ENCODE measurements at regions not wholly inside any gene's neighbourhood (a gene's known extent, or its start where the extent isn't known, plus 50 kb on each side); places are given as distances from the start of the nearest gene placed in this dataset.

DNA sequence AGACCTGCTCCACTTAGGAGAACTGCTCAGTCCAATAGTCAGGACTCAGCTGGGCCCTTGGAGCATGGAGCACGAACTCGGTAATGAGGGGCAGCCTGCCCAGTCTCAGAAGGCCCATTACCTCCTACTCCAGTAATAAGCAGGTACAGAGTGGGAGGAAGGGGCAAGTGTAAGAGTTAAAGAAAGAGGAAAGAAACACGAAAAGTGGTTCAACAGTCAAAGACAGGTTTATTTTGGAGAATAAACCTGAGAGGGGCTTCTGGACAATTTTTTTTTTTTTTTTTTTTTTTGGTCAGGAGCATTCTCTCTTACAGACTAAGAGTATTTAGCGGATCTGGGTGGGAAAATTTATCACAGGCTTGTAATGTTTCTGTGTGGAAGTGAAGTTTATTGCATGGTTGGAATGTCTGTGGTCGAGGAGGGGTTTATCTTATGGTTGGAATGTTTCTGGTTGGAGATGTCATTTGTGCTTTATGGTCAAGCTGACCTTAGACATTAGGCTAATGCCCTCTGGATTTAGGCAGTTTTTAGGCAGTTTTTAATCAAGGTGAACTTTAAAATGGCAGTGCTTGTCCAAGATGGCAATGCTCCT, 340.1 kb downstream of the BCKDHB start:
- Histone ChIP-seq H3K27ac (no peak overlapping the region), H3K36me3 (no peaks in the 10 kb centered on the region), H3K27me3 (no peaks in the 10 kb centered on the region), H3K4me1 (no peaks in the 10 kb centered on the region), H3K9me3 (peaks cover 4% of the 10 kb centered on the region in 2 donors), H3K4me3 (no peak overlapping the region)
- TF ChIP-seq, protein P1, sequence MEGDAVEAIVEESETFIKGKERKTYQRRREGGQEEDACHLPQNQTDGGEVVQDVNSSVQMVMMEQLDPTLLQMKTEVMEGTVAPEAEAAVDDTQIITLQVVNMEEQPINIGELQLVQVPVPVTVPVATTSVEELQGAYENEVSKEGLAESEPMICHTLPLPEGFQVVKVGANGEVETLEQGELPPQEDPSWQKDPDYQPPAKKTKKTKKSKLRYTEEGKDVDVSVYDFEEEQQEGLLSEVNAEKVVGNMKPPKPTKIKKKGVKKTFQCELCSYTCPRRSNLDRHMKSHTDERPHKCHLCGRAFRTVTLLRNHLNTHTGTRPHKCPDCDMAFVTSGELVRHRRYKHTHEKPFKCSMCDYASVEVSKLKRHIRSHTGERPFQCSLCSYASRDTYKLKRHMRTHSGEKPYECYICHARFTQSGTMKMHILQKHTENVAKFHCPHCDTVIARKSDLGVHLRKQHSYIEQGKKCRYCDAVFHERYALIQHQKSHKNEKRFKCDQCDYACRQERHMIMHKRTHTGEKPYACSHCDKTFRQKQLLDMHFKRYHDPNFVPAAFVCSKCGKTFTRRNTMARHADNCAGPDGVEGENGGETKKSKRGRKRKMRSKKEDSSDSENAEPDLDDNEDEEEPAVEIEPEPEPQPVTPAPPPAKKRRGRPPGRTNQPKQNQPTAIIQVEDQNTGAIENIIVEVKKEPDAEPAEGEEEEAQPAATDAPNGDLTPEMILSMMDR (IDR thresholded peaks at IDR 0.05) = no peak
- TF ChIP-seq POLR2AphosphoS5 (IDR thresholded peaks at IDR 0.05) (no peak), POLR2A (IDR thresholded peaks at IDR 0.05) (no peak)
- intact Hi-C loops (cut with DNase I; ENCODE audit: low total_unique reads) = no loop called here
- no peak for DNase-seq (ENCODE audit: low spot score in 2 of 2)

GRCh38 chr6:80445751-80446150, 339.3 kb downstream of the BCKDHB start:
- Histone ChIP-seq H3K36me3 (no peaks in the 10 kb centered on the region), H3K27me3 (no peaks in the 10 kb centered on the region), H3K4me1 (no peaks in the 10 kb centered on the region), H3K27ac (no peak overlapping the region), H3K9me3 (peaks cover 4% of the 10 kb centered on the region in 2 donors), H3K4me3 (no peak overlapping the region)
- no peak for TF ChIP-seq POLR2AphosphoS5 (IDR thresholded peaks at IDR 0.05)
- TF ChIP-seq POLR2A (IDR thresholded peaks at IDR 0.05) = no peak
- TF ChIP-seq, protein P1 (IDR thresholded peaks at IDR 0.05) = no peak
- no peak for DNase-seq (ENCODE audit: low spot score in 2 of 2)
- intact Hi-C loops (cut with DNase I; ENCODE audit: low total_unique reads) = no loop called here

DNA sequence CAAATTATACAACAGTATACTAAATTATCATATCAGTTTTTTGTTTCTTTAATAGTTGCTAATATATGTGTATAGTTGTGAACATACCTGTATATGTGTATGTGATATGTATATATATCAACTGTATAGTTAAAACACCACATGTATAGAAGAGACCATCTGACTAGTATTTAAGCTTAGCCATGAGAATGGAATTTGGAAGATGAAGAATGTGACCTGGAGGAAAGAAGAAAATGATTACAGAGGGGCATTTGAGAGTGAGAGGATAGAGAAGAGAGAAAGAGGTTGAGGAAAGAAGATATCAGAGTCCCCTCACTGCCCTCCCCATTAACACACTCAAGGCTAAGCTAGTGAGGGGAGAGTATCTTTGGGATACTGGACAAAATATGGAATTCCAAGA, 335.9 kb downstream of the BCKDHB start:
- intact Hi-C loops (cut with DNase I; ENCODE audit: low total_unique reads) = no loop called here
- Histone ChIP-seq H3K27me3 (no peaks in the 10 kb centered on the region), H3K36me3 (no peaks in the 10 kb centered on the region), H3K4me1 (no peaks in the 10 kb centered on the region), H3K9me3 (peaks cover 4% of the 10 kb centered on the region in 2 donors), H3K27ac (no peak overlapping the region), H3K4me3 (no peak overlapping the region)
- DNase-seq (ENCODE audit: low spot score in 2 of 2) = no peak
- TF ChIP-seq POLR2AphosphoS5 (IDR thresholded peaks at IDR 0.05) = no peak
- TF ChIP-seq, protein P1 (IDR thresholded peaks at IDR 0.05) = no peak
- TF ChIP-seq POLR2A (IDR thresholded peaks at IDR 0.05) = no peak

DNA sequence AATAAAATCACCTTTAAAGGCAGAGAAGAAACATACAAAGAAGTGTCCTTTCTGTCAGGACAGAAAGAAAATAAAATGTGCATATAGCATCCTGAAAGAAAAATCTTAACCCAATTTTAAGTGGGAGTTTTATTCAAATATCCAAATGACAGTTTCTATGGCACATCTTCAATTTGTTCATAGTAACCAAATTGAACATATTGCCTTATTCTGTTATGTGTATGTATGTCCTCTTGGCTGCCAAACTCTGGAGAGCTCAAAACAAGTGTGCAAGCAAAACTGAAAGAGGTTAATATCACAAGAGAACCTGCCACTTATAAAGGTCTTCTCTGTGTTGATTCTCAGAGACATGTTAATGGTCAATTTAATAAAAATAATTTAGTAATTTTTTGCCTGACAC, 334.7 kb downstream of the BCKDHB start:
- no peaks in the 10 kb centered on the region for H3K27me3 ChIP-seq
- H3K27ac ChIP-seq = no peak overlapping the region
- H3K4me3 ChIP-seq = no peak overlapping the region
- no peak for DNase-seq (ENCODE audit: low spot score in 2 of 2)
- H3K4me1 ChIP-seq = no peaks in the 10 kb centered on the region
- H3K9me3 ChIP-seq = peaks cover under 1 to 1% of the 10 kb centered on the region in 2 donors
- no peaks in the 10 kb centered on the region for H3K36me3 ChIP-seq
- intact Hi-C loops (cut with DNase I; ENCODE audit: low total_unique reads) = no loop called here
- TF ChIP-seq POLR2A (IDR thresholded peaks at IDR 0.05) (no peak), POLR2AphosphoS5 (IDR thresholded peaks at IDR 0.05) (no peak)
- TF ChIP-seq, protein P1 (IDR thresholded peaks at IDR 0.05) = no peak

DNA sequence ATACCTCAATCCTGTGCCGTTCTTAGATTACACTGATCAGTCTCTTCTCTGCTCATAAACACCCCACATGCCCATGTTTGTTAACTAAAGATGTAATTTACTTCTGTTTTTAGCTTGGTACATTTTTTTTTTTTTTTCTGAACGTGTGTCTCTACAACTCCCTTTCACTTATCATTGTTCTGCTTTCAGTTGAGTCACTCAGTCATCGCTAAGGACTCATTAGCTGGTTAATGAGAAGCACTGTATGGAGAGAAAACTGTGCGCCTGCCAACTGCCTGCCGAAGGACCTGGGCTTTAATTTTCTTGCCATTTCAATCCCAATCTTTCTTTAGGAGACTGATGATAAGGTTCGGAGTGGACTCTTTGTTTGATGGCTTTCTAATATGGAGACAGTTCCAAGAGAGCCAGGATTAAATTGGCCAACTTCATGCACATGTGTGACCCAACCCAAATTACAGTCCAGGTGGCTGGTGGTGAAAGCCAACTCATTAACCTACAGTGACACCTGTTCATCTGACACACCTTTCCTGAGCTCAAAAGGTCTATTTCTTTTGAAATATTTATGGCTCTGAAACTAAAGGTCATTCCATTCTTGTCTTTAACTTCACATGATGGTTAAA, 334.1 kb downstream of the BCKDHB start:
- intact Hi-C loops (cut with DNase I; ENCODE audit: low total_unique reads) = no loop called here

More for the DNA sequence above, 334.1 kb downstream of the BCKDHB start:
- Histone ChIP-seq H3K4me1 (no peaks in the 10 kb centered on the region), H3K9me3 (no peaks in the 10 kb centered on the region), H3K36me3 (no peaks in the 10 kb centered on the region), H3K27ac (no peak overlapping the region), H3K27me3 (no peaks in the 10 kb centered on the region), H3K4me3 (no peak overlapping the region)
- no peak for TF ChIP-seq POLR2AphosphoS5 (IDR thresholded peaks at IDR 0.05)
- no peak for TF ChIP-seq POLR2A (IDR thresholded peaks at IDR 0.05)
- TF ChIP-seq, protein P1 (IDR thresholded peaks at IDR 0.05) = no peak
- DNase-seq (ENCODE audit: low spot score in 2 of 2) = no peak
